ENCODE measurements at regions not wholly inside any gene's neighbourhood (a gene's known extent, or its start where the extent isn't known, plus 50 kb on each side); places are given as distances from the start of the nearest gene placed in this dataset.

GRCh38 chr2:150856596-150857281 is 369.3 kb upstream of the RND3 start:
- TF ChIP-seq CTCF (IDR thresholded peaks at IDR 0.05; ENCODE audit: low read length) (no peak), EZH2phosphoT487 (IDR thresholded peaks at IDR 0.05; ENCODE audit: low read length) (no peak)
